HEK293 (cell line): ENCODE measurements at regions not wholly inside any gene's neighbourhood (a gene's known extent, or its start where the extent isn't known, plus 50 kb on each side); places are given as distances from the start of the nearest gene placed in this dataset.

Experiments
- MEIS1 ChIP-seq: sonication (generic); formaldehyde crosslinking; IDR thresholded peaks from 2 replicates; pipeline ENCODE4 v1.8.1; 2022; ENCODE audit warnings: missing genetic modification reagents, mild to moderate bottlenecking, borderline replicate concordance
- MZF1 ChIP-seq: fragments of 450-650 bp; formaldehyde crosslinking; IDR thresholded peaks from 2 replicates; pipeline ENCODE4 v1.5.1; 2017; ENCODE audit warnings: missing biosample characterization, missing genetic modification characterization, borderline replicate concordance
- YY1 ChIP-seq: fragments of 450-650 bp; formaldehyde crosslinking; IDR thresholded peaks from 2 replicates; pipeline ENCODE4 v1.5.1; 2018; ENCODE audit warnings: missing biosample characterization, missing genetic modification characterization
- ZNF175 ChIP-seq: fragments of 450-650 bp; formaldehyde crosslinking; IDR thresholded peaks from 2 replicates; pipeline ENCODE4 v1.5.1; 2016; ENCODE audit warnings: missing biosample characterization, missing genetic modification characterization
- ZNF558 ChIP-seq: fragments of 450-650 bp; formaldehyde crosslinking; IDR thresholded peaks from 2 replicates; pipeline ENCODE4 v1.5.1; 2016; ENCODE audit warnings: missing biosample characterization, missing genetic modification characterization
- ZNF600 ChIP-seq: fragments of 450-650 bp; formaldehyde crosslinking; IDR thresholded peaks from 2 replicates; pipeline ENCODE4 v1.5.1; 2016; ENCODE audit warnings: missing biosample characterization, missing genetic modification characterization
- ZNF670 ChIP-seq: fragments of 450-650 bp; formaldehyde crosslinking; IDR thresholded peaks from 2 replicates; pipeline ENCODE4 v1.5.1; 2016; ENCODE audit warnings: missing biosample characterization, missing genetic modification characterization, low read depth
- ZNF707 ChIP-seq: fragments of 450-650 bp; formaldehyde crosslinking; IDR thresholded peaks from 2 replicates; pipeline ENCODE4 v1.5.1; 2016; ENCODE audit warnings: missing biosample characterization, missing genetic modification characterization
- TF ChIP-seq, protein P1 (sequence below): fragments of 450-650 bp; formaldehyde crosslinking; IDR thresholded peaks from 2 replicates; pipeline ENCODE4 v1.5.1; 2016; ENCODE audit warnings: missing biosample characterization, missing genetic modification characterization
- TF ChIP-seq, protein P2 (sequence below): fragments of 450-650 bp; formaldehyde crosslinking; IDR thresholded peaks from 2 replicates; pipeline ENCODE4 v1.5.1; 2016; ENCODE audit warnings: missing biosample characterization, missing genetic modification characterization
- TF ChIP-seq, protein P3 (sequence below): fragments of 450-650 bp; formaldehyde crosslinking; conservative IDR thresholded peaks from 2 replicates; pipeline ENCODE4 v1.5.1; 2016; ENCODE audit warnings: low read depth, missing biosample characterization, missing genetic modification characterization
- TF ChIP-seq, protein P4 (sequence below): fragments of 450-650 bp; formaldehyde crosslinking; IDR thresholded peaks from 2 replicates; pipeline ENCODE4 v1.5.1; 2017; ENCODE audit warnings: missing biosample characterization, missing genetic modification characterization

DNA sequence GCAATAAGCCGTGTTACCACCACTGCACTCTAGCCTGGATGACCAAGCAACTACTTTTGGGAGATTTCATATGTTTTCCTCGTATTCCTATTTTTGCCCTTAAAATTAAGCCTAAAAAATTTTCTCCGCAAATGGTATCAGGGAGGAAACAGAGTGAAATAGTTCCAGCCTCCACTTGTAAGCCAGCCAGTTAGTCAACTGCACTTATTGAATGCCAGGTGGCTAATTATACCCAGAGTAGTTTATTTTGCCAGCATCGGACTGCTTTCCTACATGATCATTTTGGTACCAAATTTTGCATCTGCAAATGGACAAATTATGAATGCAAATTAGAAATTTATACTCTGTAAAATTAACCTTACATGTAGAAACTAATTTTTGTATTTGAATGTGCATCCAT, 90.2 kb upstream of the ARHGAP28 start:
- TF ChIP-seq ZNF600 (tag by site-specific recombination) (no peak), ZNF670 (tag by site-specific recombination) (no peak), MEIS1 (no peak), MZF1 (tag by site-specific recombination) (no peak), ZNF175 (tag by site-specific recombination) (no peak), YY1 (no peak), ZNF558 (tag by site-specific recombination) (no peak), ZNF707 (tag by site-specific recombination) (no peak)
- TF ChIP-seq, protein P1, sequence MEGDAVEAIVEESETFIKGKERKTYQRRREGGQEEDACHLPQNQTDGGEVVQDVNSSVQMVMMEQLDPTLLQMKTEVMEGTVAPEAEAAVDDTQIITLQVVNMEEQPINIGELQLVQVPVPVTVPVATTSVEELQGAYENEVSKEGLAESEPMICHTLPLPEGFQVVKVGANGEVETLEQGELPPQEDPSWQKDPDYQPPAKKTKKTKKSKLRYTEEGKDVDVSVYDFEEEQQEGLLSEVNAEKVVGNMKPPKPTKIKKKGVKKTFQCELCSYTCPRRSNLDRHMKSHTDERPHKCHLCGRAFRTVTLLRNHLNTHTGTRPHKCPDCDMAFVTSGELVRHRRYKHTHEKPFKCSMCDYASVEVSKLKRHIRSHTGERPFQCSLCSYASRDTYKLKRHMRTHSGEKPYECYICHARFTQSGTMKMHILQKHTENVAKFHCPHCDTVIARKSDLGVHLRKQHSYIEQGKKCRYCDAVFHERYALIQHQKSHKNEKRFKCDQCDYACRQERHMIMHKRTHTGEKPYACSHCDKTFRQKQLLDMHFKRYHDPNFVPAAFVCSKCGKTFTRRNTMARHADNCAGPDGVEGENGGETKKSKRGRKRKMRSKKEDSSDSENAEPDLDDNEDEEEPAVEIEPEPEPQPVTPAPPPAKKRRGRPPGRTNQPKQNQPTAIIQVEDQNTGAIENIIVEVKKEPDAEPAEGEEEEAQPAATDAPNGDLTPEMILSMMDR (tag by site-specific recombination), result no peak
- TF ChIP-seq, protein P2, sequence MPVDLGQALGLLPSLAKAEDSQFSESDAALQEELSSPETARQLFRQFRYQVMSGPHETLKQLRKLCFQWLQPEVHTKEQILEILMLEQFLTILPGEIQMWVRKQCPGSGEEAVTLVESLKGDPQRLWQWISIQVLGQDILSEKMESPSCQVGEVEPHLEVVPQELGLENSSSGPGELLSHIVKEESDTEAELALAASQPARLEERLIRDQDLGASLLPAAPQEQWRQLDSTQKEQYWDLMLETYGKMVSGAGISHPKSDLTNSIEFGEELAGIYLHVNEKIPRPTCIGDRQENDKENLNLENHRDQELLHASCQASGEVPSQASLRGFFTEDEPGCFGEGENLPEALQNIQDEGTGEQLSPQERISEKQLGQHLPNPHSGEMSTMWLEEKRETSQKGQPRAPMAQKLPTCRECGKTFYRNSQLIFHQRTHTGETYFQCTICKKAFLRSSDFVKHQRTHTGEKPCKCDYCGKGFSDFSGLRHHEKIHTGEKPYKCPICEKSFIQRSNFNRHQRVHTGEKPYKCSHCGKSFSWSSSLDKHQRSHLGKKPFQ, result no peak
- TF ChIP-seq, protein P3, sequence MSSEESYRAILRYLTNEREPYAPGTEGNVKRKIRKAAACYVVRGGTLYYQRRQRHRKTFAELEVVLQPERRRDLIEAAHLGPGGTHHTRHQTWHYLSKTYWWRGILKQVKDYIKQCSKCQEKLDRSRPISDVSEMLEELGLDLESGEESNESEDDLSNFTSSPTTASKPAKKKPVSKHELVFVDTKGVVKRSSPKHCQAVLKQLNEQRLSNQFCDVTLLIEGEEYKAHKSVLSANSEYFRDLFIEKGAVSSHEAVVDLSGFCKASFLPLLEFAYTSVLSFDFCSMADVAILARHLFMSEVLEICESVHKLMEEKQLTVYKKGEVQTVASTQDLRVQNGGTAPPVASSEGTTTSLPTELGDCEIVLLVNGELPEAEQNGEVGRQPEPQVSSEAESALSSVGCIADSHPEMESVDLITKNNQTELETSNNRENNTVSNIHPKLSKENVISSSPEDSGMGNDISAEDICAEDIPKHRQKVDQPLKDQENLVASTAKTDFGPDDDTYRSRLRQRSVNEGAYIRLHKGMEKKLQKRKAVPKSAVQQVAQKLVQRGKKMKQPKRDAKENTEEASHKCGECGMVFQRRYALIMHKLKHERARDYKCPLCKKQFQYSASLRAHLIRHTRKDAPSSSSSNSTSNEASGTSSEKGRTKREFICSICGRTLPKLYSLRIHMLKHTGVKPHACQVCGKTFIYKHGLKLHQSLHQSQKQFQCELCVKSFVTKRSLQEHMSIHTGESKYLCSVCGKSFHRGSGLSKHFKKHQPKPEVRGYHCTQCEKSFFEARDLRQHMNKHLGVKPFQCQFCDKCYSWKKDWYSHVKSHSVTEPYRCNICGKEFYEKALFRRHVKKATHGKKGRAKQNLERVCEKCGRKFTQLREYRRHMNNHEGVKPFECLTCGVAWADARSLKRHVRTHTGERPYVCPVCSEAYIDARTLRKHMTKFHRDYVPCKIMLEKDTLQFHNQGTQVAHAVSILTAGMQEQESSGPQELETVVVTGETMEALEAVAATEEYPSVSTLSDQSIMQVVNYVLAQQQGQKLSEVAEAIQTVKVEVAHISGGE (tag by site-specific recombination), result no peak
- TF ChIP-seq, protein P4, sequence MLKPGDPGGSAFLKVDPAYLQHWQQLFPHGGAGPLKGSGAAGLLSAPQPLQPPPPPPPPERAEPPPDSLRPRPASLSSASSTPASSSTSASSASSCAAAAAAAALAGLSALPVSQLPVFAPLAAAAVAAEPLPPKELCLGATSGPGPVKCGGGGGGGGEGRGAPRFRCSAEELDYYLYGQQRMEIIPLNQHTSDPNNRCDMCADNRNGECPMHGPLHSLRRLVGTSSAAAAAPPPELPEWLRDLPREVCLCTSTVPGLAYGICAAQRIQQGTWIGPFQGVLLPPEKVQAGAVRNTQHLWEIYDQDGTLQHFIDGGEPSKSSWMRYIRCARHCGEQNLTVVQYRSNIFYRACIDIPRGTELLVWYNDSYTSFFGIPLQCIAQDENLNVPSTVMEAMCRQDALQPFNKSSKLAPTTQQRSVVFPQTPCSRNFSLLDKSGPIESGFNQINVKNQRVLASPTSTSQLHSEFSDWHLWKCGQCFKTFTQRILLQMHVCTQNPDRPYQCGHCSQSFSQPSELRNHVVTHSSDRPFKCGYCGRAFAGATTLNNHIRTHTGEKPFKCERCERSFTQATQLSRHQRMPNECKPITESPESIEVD, result no peak
